HG02610 (cell line): ENCODE measurements at regions not wholly inside any gene's neighbourhood (a gene's known extent, or its start where the extent isn't known, plus 50 kb on each side); places are given as distances from the start of the nearest gene placed in this dataset.

Experiments used
- ATAC-seq: cut with Tn5 transposase; IDR thresholded peaks from one replicate; pipeline ENCODE4 v1.9.1; 2021; ENCODE audit warnings: mild to moderate bottlenecking, moderate library complexity; ENCODE audit not compliant: unreplicated experiment

- ATAC-seq = no peak
Measured at GRCh38 chr12:41983394-41983793, 161.3 kb downstream of the GXYLT1 start.

GRCh38 chr12:41981758-41982157 is 162.9 kb downstream of the GXYLT1 start:
- no peak for ATAC-seq

- no peak for ATAC-seq
Measured at GRCh38 chr12:41981013-41981412, 163.7 kb downstream of the GXYLT1 start.

DNA sequence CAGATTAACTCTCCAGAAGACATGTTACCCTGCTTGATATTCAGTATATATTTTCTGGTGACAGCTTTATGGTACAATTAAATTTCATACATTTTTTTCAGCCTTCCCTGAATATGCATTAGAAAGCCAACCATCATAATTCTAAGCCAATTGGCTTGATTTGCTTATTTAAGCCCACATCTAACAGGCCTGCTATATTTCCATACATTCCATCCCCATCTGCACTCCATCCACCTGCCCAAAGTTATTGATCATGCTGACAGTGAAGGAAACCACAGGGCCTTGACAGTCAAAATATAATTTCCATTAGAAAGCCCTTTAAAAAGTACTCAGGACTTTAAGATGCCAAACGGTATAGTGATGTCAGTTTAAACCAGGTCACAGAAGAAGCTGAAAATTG is 164.3 kb downstream of the GXYLT1 start:
- no peak for ATAC-seq

- ATAC-seq = no peak
Measured at GRCh38 chr12:41979574-41979973, 165.1 kb downstream of the GXYLT1 start.

DNA sequence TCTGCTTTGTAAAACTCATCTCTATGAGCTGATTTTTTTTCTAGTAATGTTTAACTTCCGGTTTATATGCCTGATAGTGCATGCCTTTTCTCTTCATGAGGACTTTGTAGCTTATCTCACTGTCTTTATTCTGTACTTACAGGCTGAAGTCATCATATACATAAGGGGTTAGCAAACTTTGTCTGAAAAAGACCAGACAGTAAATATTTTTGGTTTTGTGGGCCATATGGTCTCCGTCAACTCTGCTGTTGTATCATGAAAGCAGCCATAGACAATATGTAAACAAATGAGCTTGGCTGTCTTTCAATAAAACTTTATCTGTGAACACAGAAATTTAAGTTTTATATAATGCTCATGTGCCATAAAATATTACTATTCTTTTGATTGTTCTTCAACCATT is 172.1 kb downstream of the GXYLT1 start:
- ATAC-seq = no peak

DNA sequence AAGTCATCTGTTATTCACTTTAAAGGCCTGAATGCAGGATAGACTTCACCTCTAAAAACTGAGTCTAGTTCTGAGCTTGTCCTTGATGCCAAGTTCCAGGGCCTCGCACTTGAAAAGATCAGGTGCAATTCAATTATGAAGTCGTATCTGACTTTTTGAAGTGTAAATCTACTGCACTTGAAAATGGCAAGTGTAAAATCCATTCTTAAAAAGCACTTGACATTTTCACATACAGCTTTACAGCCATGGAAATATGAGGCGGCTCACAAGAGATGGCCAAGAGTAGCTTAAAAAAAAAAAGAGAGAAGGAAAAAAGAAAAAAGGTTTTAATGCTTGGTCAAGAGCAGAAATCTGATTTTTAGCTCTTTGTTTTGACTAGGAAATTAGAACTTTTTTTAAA is 172.5 kb downstream of the GXYLT1 start:
- ATAC-seq = no peak

GRCh38 chr12:41970744-41971143 is 173.9 kb downstream of the GXYLT1 start:
- no peak for ATAC-seq

GRCh38 chr12:41968599-41968998 is 176.1 kb downstream of the GXYLT1 start:
- no peak for ATAC-seq

DNA sequence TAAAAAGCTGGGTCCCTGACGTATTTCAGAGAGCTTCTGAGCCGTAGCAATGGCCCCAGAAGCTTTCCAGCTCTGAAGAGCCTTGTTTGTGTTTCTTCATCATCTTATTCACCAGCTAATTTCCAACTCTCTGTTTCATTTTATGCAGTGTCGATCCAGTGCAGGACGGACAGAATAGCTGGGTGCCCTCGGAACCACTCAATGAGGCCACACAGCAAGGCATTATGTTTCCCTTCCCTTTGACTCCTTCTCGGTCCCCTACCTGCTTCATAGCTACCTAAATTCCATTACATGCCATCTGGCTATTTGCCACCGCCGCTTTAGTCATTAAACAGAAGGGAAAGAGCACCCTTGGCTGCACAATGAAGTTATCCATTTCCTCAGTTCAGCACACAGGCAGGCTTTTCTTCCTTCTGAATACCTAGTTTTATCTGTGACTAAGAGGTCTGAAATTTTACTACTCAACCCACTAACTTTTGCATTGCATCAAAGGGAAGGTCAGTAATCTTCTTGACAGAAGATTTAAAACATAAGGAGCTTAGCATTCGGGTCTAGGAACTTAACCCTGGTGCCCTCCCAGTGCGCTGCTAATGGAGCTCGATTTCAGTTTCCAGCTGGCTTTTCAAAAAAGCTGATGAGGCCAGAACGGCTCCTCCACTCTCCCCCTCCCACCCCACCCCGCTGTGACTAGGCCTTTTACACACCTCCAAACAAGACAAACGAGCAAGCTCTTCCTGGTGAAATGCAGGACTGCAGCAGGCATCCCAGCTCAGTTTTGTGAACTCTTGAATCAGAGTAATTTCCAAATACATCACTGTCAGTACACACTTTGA is 176.8 kb downstream of the GXYLT1 start:
- ATAC-seq = no peak

DNA sequence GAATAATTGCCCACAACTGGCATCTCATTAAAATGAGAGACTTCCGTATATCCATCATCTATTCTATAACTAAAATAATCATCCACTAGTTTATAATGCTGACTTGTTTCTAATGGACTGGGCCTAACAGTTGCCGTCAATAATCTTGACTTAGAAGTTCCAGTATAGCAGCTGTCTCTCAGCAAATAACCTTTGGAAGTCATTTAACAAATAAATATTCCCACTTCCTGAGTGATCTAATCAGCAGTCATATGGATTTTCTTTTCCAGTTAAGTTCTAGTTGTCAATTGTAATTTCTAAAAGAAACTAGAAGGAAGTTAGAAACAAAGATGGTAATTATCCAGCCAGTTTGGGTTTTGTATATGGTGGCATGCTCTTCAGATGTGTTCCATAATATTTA is 177.8 kb downstream of the GXYLT1 start:
- ATAC-seq = no peak

GRCh38 chr12:41966001-41966400 is 178.7 kb downstream of the GXYLT1 start:
- no peak for ATAC-seq

DNA sequence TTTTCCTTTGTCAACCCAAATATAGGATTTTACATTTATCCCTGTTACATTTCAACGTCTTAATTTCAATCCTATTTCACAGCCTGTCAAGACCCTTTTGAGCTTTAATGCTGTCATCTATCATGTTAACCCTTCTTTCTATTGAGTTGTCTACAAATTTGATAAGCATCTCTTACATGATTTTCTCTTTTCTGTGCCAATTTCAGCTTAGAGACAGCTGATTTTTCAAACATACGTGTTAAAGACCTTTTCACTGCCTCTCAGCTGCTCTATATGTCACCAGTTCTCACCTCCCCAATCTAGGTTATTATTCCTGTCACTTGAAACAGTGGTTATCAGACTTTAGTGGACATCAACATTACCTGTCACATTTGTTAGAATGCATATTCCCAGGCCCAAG is 181.3 kb downstream of the GXYLT1 start:
- no peak for ATAC-seq

GRCh38 chr12:41962171-41962572 is 182.5 kb downstream of the GXYLT1 start:
- no peak for ATAC-seq

DNA sequence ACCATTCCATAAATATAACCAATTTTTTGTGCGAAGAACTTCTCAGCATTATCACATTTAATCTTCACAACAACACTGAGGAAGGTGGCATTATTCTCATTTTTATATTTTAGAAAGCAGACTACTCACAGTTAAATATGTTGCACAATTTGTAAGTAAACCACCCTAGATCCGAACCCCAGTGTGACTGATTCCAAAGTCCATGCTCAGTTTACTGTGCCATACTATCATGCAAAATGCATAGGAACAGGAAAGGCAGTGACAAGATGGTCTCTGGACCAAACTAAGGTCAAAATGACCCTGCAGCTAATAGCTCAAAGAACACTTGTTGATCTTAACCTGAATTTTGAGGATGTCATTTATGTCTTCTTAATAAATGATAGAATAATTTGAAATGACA is 185.4 kb downstream of the GXYLT1 start:
- ATAC-seq = no peak

GRCh38 chr12:41956353-41956752 is 188.3 kb downstream of the GXYLT1 start:
- ATAC-seq = no peak

GRCh38 chr12:41950455-41950854 is 194.2 kb downstream of the GXYLT1 start:
- no peak for ATAC-seq

DNA sequence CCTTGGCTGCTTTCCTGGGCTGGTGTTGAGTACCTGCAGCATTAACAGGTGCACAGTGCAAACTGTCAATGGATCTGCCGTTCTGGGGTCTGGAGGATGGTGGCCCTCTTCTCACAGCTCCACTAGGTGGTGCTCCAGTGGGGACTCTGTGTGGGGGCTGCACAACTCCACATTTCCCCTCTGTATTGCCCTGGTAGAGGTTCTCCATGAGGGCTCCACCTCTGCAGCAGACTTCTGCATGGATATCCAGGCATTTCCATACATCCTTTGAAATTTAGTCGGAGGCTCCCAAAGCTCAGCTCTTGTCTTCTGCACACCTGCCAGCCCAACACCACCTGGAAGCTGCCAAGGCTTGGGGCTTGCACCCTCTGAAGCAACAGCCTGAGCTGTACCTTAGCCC is 198.6 kb downstream of the GXYLT1 start:
- ATAC-seq = no peak

DNA sequence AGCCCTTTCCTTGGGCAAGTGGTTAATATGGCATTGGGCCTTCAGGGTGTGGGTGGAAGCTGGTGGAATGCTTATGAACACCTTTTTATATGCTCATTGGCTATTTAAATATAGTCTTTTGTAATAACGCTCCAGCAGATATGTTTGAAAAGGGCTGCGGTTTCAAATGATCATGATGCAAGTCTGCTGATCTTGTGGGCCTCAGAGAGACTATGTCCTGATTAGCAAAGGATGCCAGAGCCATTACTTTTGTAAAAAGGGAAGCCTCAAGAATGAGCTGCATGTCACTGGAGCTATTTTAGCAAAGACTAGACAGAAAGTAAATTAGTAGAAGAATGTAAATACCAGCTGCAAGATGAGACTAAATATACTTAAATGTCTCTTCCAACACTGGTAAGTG is 200.5 kb downstream of the GXYLT1 start:
- no peak for ATAC-seq

DNA sequence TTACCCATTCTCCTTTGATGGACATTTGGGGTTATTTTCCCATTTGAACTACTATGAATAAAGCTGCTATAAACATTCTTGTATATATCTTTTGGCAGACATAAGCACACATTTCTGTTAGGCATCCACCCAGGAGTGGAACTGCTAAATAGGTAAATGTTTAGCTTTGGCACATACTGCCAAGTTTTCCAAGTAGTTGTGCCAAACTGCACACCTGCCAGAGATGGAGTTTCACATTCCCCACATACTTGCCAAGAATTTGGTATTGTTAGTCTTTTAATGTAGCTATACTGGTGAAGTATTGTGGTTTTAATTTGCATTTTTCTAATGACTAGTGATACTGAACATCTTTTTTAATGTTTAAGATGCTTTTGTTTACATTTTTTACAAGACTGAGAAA is 201.0 kb downstream of the GXYLT1 start:
- ATAC-seq = no peak

DNA sequence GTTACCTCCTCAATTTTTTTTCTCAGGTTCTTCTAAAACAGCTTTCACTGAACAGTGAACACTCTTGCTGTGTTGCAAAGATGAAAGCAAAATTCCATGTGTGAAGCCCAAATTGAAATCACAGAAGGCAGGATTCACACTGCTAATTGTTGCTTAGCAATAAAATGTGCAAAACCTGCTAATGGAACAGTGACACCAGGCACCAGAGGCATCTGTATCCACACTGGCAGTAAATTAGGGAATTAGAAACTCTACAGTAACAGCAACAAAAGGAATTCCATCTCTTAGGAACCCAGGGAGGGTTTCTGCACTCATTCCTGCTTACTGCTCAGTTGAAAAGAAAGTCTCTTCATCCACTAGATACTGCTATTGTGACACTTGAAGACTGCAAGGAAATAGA is 202.3 kb downstream of the GXYLT1 start:
- no peak for ATAC-seq

- no peak for ATAC-seq
Measured at GRCh38 chr12:41941079-41941478, 203.6 kb downstream of the GXYLT1 start.

DNA sequence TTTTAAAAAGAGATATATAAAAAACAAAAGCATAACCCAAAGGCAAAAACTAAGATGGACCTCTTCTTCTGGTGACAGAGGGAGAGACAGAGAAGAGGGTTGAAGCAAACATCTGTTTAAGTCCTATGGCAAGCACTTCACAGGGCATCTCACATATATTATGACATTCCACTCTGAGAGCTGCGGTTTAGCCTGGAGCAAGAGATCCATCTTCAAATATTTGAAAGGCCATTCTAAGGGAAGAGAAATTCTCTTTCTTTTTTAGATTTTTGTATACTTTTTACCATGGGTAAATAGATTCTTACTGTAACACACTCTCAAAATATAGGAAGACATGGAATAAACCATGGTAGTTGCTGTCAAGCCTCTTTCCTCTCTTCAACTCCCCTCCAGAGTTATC is 204.1 kb downstream of the GXYLT1 start:
- ATAC-seq = no peak
